ENCODE measurements at regions not wholly inside any gene's neighbourhood (a gene's known extent, or its start where the extent isn't known, plus 50 kb on each side); places are given as distances from the start of the nearest gene placed in this dataset.

DNA sequence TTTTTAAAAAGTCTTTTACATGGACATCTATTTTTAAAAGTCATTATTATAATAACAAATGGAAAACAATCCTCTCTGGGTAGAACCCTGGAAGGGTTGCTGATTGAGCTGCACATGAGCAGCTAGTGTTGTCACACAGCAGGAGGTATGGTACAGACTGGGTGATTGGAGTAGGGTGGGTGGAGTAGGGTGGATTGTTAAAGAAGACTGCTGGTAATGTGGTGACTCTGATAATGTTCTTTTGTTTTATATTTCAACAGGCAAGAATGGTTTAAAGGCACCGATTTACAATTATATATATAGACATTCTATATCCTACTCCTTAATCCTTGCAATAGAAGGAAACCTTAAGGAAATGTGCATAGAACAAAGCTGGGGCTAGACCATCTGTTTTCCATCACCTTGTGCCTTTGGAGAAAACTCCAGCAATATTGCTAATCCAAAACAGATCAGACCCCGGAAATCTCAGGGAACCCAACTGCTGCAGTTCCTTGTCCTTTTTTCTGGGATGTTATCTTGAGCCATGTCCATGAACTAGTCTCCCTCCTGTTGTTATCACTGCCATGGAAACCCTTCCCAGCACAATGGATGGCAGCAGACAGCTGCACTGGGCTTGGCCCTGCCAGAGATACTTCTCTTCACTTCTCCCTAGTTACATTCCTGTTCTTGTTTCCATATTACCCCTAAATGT, 129.7 kb downstream of the YIPF5 start:
- no peak for TF ChIP-seq POLR2A (IDR thresholded peaks at IDR 0.05)
- TF ChIP-seq CTCF (IDR thresholded peaks at IDR 0.05) = no peak
- no peak for TF ChIP-seq POLR2AphosphoS5 (IDR thresholded peaks at IDR 0.05)
